HepG2 (cell line): ENCODE measurements at regions not wholly inside any gene's neighbourhood (a gene's known extent, or its start where the extent isn't known, plus 50 kb on each side); places are given as distances from the start of the nearest gene placed in this dataset.

Experiments
- ATAC-seq: fragments of 200-7000 bp; cut with Tn5 transposase; 3 replicates; pipeline ENCODE4 v1.9.1; 2020; ENCODE audit warnings: mild to moderate bottlenecking, moderate library complexity
- BruUV-seq: library from RNA; stranded (reverse); fragments of 400-500 nt; replicated peaks from 2 replicates; lab custom pipeline; 2021; lab: Mats Ljungman, UMichigan
- CTCF ChIA-PET: fragments of 300-600 bp; formaldehyde crosslinking; extraction: SDS; loops from one replicate; lab custom pipeline; 2021; ENCODE audit warnings: low total read pairs, inconsistent platforms, low intra/inter-chr PET ratio; lab: Yijun Ruan, JAX
- POLR2A ChIA-PET: fragments of 350-600 bp; sonication (Branson Sonifier 250); formaldehyde crosslinking; loops from one replicate; lab custom pipeline; 2020; ENCODE audit warnings: antibody characterized with exemption, inconsistent platforms; lab: Yijun Ruan, JAX
- DNase-seq: peaks from one replicate; pipeline ENCODE4 v3.0.0-alpha.2; 2015; ENCODE audit warnings: low spot score
- FAIRE-seq: peaks from 3 replicates; lab custom pipeline; 2011; peaks lifted over from hg19 to GRCh38; lab: Jason Lieb, UNC
- H2AFZ ChIP-seq: one replicate; pipeline ENCODE4 v1.6.1; 2011; ENCODE audit warnings: low read length, inconsistent platforms
- H3K27ac ChIP-seq: fragments of 300-600 bp; 3 replicates; pipeline ENCODE4 v1.8.0; 2011; ENCODE audit warnings: mixed run types, mild to moderate bottlenecking, mixed read lengths, low read length, inconsistent platforms; ENCODE audit not compliant: insufficient read depth; ENCODE audit errors: extremely low read length
- H3K27me3 ChIP-seq, 2 experiments: fragments of 200-600 bp in 1 of 2; 2 replicates in 1 of 2; 3 replicates in 1 of 2; pipeline versions ENCODE4 v1.6.0 to v1.8.0; 2011; ENCODE audit warnings: low read length in 2 of 2, mild to moderate bottlenecking in 2 of 2, moderate library complexity in 2 of 2, inconsistent platforms in 1 of 2; ENCODE audit not compliant: insufficient read depth in 2 of 2, control insufficient read depth in 1 of 2
- H3K36me3 ChIP-seq, 2 experiments: fragments of 200-600 bp in 1 of 2; replicated peaks in 1 of 2; 2 replicates in 1 of 2; 3 replicates in 1 of 2; pipeline versions ENCODE4 v1.5.1 to v1.8.0; 2011; ENCODE audit warnings: low read length in 2 of 2, inconsistent platforms in 1 of 2; ENCODE audit not compliant: insufficient read depth in 2 of 2, control insufficient read depth in 1 of 2
- H3K4me1 ChIP-seq: 2 replicates; pipeline ENCODE4 v1.5.1; 2012; ENCODE audit warnings: low read length, inconsistent platforms; ENCODE audit not compliant: insufficient read depth
- H3K4me2 ChIP-seq: 2 replicates; pipeline ENCODE4 v1.6.0; 2011; ENCODE audit warnings: low read depth, low read length, inconsistent platforms
- H3K4me3 ChIP-seq, 3 experiments: fragments of 200-600 bp in 1 of 3; sonication (generic), shearing (Covaris generic) in 1 of 3; replicated peaks in 1 of 3; 2 replicates each; pipeline ENCODE4 v1.5.1; 2011 to 2016; ENCODE audit warnings: low read length in 3 of 3, inconsistent platforms in 2 of 3, low read depth in 2 of 3, mild to moderate bottlenecking in 2 of 3, control low read depth in 1 of 3, mixed read lengths in 1 of 3; ENCODE audit not compliant: insufficient read depth in 1 of 3
- H3K79me2 ChIP-seq: one replicate; pipeline ENCODE4 v1.6.1; 2011; ENCODE audit warnings: low read length, inconsistent platforms; ENCODE audit not compliant: insufficient read depth
- H3K9ac ChIP-seq: 2 replicates; pipeline ENCODE4 v1.6.0; 2011; ENCODE audit warnings: mild to moderate bottlenecking, low read depth, low read length, inconsistent platforms; ENCODE audit not compliant: insufficient read depth
- H3K9me3 ChIP-seq: 2 replicates; pipeline ENCODE4 v1.5.1; 2012; ENCODE audit warnings: mild to moderate bottlenecking, low read length
- H4K20me1 ChIP-seq: 2 replicates; pipeline ENCODE4 v1.6.0; 2011; ENCODE audit warnings: inconsistent platforms, mild to moderate bottlenecking, low read length, moderate library complexity; ENCODE audit not compliant: insufficient read depth
- ATF4 ChIP-seq, 2 experiments: fragments of 450-650 bp in 1 of 2; sonication (generic) in 1 of 2; formaldehyde crosslinking; IDR thresholded peaks; 2 replicates each; pipeline versions ENCODE4 v1.5.0 to v1.8.0; 2020 to 2022; ENCODE audit warnings: mild to moderate bottlenecking in 1 of 2, missing genetic modification reagents in 1 of 2
- BCLAF1 ChIP-seq: fragments of 450-650 bp; IDR thresholded peaks from 2 replicates; pipeline ENCODE4 v1.6.1; 2017; ENCODE audit warnings: mild to moderate bottlenecking
- CTCF ChIP-seq: sonication (generic); formaldehyde crosslinking; IDR thresholded peaks from 2 replicates; pipeline ENCODE4 v1.5.0; 2020; ENCODE audit warnings: mild to moderate bottlenecking, missing genetic modification reagents, moderate library complexity
- ELF4 ChIP-seq: sonication (generic); formaldehyde crosslinking; IDR thresholded peaks from 2 replicates; pipeline ENCODE4 v1.5.0; 2020; ENCODE audit warnings: missing genetic modification reagents, mild to moderate bottlenecking, moderate library complexity, borderline replicate concordance
- FOXA1 ChIP-seq, 2 experiments: fragments of 450-650 bp in 1 of 2; sonication (generic) in 1 of 2; formaldehyde crosslinking in 1 of 2; IDR thresholded peaks; 2 replicates each; pipeline versions ENCODE4 v1.4.0 to v1.6.1; 2016 to 2020; ENCODE audit warnings: missing genetic modification reagents in 1 of 2
- GPBP1L1 ChIP-seq: sonication (generic); formaldehyde crosslinking; IDR thresholded peaks from 2 replicates; pipeline ENCODE4 v1.5.0; 2020; ENCODE audit warnings: mild to moderate bottlenecking, missing genetic modification reagents
- STAG1 ChIP-seq: sonication (generic); formaldehyde crosslinking; IDR thresholded peaks from 2 replicates; pipeline ENCODE4 v1.4.0; 2020; ENCODE audit warnings: missing genetic modification reagents
- ZNF224 ChIP-seq: sonication (generic); formaldehyde crosslinking; IDR thresholded peaks from 2 replicates; pipeline ENCODE4 v1.5.0; 2020; ENCODE audit warnings: mild to moderate bottlenecking, missing genetic modification reagents
- ZNF260 ChIP-seq: sonication (generic); formaldehyde crosslinking; IDR thresholded peaks from 2 replicates; pipeline ENCODE4 v1.4.0; 2020; ENCODE audit warnings: missing genetic modification reagents, low read depth, mild to moderate bottlenecking, borderline replicate concordance
- ZNF784 ChIP-seq: sonication (generic); formaldehyde crosslinking; IDR thresholded peaks from 2 replicates; pipeline ENCODE4 v1.5.1; 2020; ENCODE audit warnings: missing genetic modification reagents, mild to moderate bottlenecking, borderline replicate concordance
- WGBS: methylation state at CpG from one replicate; pipeline ENCODE4 v1.1.6; 2017; ENCODE audit warnings: low lambda C conversion rate; 5-methylcytosine and 5-hydroxymethylcytosine counted together
- in situ Hi-C: cut with HindIII; loops from 2 replicates; pipeline ENCODE4 v1.10.0; 2017; ENCODE audit warnings: low pct_unique_long_range_greater_than_20kb; ENCODE audit not compliant: extremely low pct_ligation_motif_present
- intact Hi-C: fragments of 100-400 bp; cut with micrococcal nuclease; formaldehyde crosslinking; loops from one replicate; pipeline ENCODE4 v1.10.0; 2022; ENCODE audit not compliant: unreplicated experiment

- H3K4me1 ChIP-seq = peaks cover 14% of the 10 kb centered on the region; the same call in 1 of the 2 replicates
- POLR2A ChIA-PET = no interaction called here
- H3K36me3 ChIP-seq = no peaks in the 10 kb centered on the region
- ATAC-seq = peak; percentile 71
- H3K9ac ChIP-seq = no peak overlapping the region
- in situ Hi-C loops (loop anchor here (10.0 kb wide), 1 partner anchor 390 kb away; no protein-coding TSS in a partner anchor), intact Hi-C loops (loop anchor here (1.0 kb wide), 1 partner anchor 390 kb away; no protein-coding TSS in a partner anchor)
- peak; percentile 9 for DNase-seq
- H3K4me3 ChIP-seq = no peak overlapping the region
- no peak overlapping the region for H3K4me2 ChIP-seq
- no peak for FAIRE-seq
- CTCF ChIA-PET = interaction anchor here (1.0 kb wide), 1 partner anchor 390 kb away, joined by 6 read pairs; no protein-coding TSS in a partner anchor
- no peaks in the 10 kb centered on the region for H4K20me1 ChIP-seq
- H3K79me2 ChIP-seq = no peaks in the 10 kb centered on the region
- TF ChIP-seq ATF4 (CRISPR knock-in tag; IDR thresholded peaks at IDR 0.05) (no peak), FOXA1 (IDR thresholded peaks at IDR 0.05) (no peak), FOXA1 (CRISPR knock-in tag; IDR thresholded peaks at IDR 0.05) (peak; percentile 27; the same call in 1 of the 2 replicates), CTCF (CRISPR knock-in tag) (peak; percentile 42; the same call in 1 of the 2 replicates), ZNF224 (CRISPR knock-in tag) (no peak), ZNF260 (CRISPR knock-in tag) (no peak), ZNF784 (CRISPR knock-in tag) (no peak), GPBP1L1 (CRISPR knock-in tag) (no peak), STAG1 (peak; percentile 37), BCLAF1 (no peak), ELF4 (CRISPR knock-in tag) (no peak)
- 0% methylated on average over 3 of the region's 3 CpGs for WGBS
- H3K9me3 ChIP-seq = no peaks in the 10 kb centered on the region
- H2AFZ ChIP-seq = no peak overlapping the region
- no TSS peak for BruUV-seq
- no peaks in the 10 kb centered on the region for H3K27me3 ChIP-seq
- no peak overlapping the region for H3K27ac ChIP-seq
Observed at GRCh38 chr7:121605317-121605680, 209.2 kb upstream of the FAM3C start.
